Testis (tissue), 2 donors: ENCODE measurements at regions not wholly inside any gene's neighbourhood (a gene's known extent, or its start where the extent isn't known, plus 50 kb on each side); places are given as distances from the start of the nearest gene placed in this dataset.

ENCODE experiments used
- DNase-seq: peaks from one replicate; pipeline ENCODE4 v3.0.0-alpha.2; 2019
- H3K27ac ChIP-seq, 2 donors: fragments of 200-600 bp; sonication (generic); one replicate each; pipeline ENCODE4 v1.5.1; 2019
- H3K27me3 ChIP-seq: fragments of 200-600 bp; sonication (generic); one replicate; pipeline ENCODE4 v1.5.1; 2019
- H3K36me3 ChIP-seq: fragments of 200-600 bp; sonication (generic); one replicate; pipeline ENCODE4 v1.5.1; 2017; ENCODE audit warnings: low read depth; ENCODE audit errors: missing control alignments
- H3K4me1 ChIP-seq: fragments of 200-600 bp; sonication (generic); one replicate; pipeline ENCODE4 v1.5.1; 2019
- H3K4me3 ChIP-seq, 2 donors: fragments of 200-600 bp; sonication (generic); one replicate each; pipeline ENCODE4 v1.5.1; 2017 to 2019
- H3K9me3 ChIP-seq: fragments of 200-600 bp; sonication (generic); one replicate; pipeline ENCODE4 v1.5.1; 2017
- CTCF ChIP-seq, 3 experiments: fragments of 450-650 bp in 2 of 3; fragments of 200-600 bp in 1 of 3; sonication (generic) in 1 of 3; IDR thresholded peaks; one replicate each; pipeline ENCODE4 v1.5.1; 2016 to 2019; ENCODE audit warnings: antibody characterized with exemption in 3 of 3, mild to moderate bottlenecking in 2 of 3, moderate library complexity in 1 of 3
- POLR2A ChIP-seq: fragments of 450-650 bp; IDR thresholded peaks from one replicate; pipeline ENCODE4 v1.6.1; 2017; ENCODE audit warnings: antibody characterized with exemption, mild to moderate bottlenecking, moderate library complexity
- WGBS, 2 donors: methylation state at CpG; one replicate each; pipeline ENCODE4 v1.1.5; 2018; 5-methylcytosine and 5-hydroxymethylcytosine counted together
- intact Hi-C: fragments of 100-400 bp; cut with DNase I; formaldehyde crosslinking; loops from one replicate; pipeline ENCODE4 v1.15.1; 2023; ENCODE audit warnings: low total_unique reads

- intact Hi-C loops: no loop called here
- Histone ChIP-seq H3K9me3 (no peaks in the 10 kb centered on the region), H3K4me1 (no peaks in the 10 kb centered on the region), H3K27me3 (no peaks in the 10 kb centered on the region), H3K36me3 (no peaks in the 10 kb centered on the region), H3K4me3 (no peak overlapping the region), H3K27ac (no peak overlapping the region)
- DNase-seq: no peak
- TF ChIP-seq CTCF (IDR thresholded peaks at IDR 0.05) (no peak), POLR2A (no peak)
Observed at GRCh38 chr3:106065831-106066230, 197.0 kb upstream of the CBLB start.

- Histone ChIP-seq H3K36me3 (no peaks in the 10 kb centered on the region), H3K9me3 (no peaks in the 10 kb centered on the region), H3K4me1 (no peaks in the 10 kb centered on the region), H3K27me3 (no peaks in the 10 kb centered on the region), H3K4me3 (no peak overlapping the region), H3K27ac (no peak overlapping the region)
- TF ChIP-seq CTCF (IDR thresholded peaks at IDR 0.05) (no peak), POLR2A (no peak)
- DNase-seq: no peak
- intact Hi-C loops: no loop called here
- 70 to 87% methylated on average over 3 of the region's 3 CpGs for WGBS, 2 donors
Observed at GRCh38 chr3:106067711-106068110, 198.9 kb upstream of the CBLB start.

GRCh38 chr3:106068381-106068780 lies 199.6 kb upstream of the CBLB start:
- Histone ChIP-seq H3K27me3 (no peaks in the 10 kb centered on the region), H3K27ac (no peak overlapping the region), H3K36me3 (no peaks in the 10 kb centered on the region), H3K9me3 (no peaks in the 10 kb centered on the region), H3K4me1 (no peaks in the 10 kb centered on the region), H3K4me3 (no peak overlapping the region)
- intact Hi-C loops: no loop called here
- no peak for DNase-seq
- TF ChIP-seq CTCF (IDR thresholded peaks at IDR 0.05): no peak
- no peak for TF ChIP-seq POLR2A
- 54 to 72% methylated on average over 1 of the region's 1 CpG for WGBS, 2 donors

DNA sequence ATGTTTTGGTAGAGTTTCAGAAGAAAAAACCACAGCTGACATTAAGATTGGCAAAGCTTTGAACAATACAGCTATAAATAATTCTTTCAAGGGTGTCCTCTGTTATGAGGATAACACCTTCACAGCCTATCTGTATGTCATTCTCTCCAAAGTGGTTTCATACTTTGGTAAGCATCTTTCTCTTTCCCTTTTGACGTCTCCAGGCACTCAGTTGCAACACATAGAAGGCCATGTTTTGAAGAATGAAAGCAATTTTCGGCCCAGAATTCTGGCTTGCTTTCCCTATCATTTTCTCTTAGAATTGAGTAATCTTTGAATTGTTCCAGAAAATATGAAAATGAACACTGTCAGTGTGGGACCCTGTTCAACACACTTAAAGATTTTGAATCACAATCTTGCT lies 200.0 kb upstream of the CBLB start:
- no peak for TF ChIP-seq POLR2A
- Histone ChIP-seq H3K27ac (no peak overlapping the region), H3K9me3 (no peaks in the 10 kb centered on the region), H3K4me3 (no peak overlapping the region), H3K4me1 (no peaks in the 10 kb centered on the region), H3K27me3 (no peaks in the 10 kb centered on the region), H3K36me3 (no peaks in the 10 kb centered on the region)
- intact Hi-C loops: no loop called here
- no peak for DNase-seq
- WGBS, 2 donors: 68 to 70% methylated on average over 2 of the region's 2 CpGs

- 58 to 63% methylated on average over 3 of the region's 3 CpGs for WGBS, 2 donors
- Histone ChIP-seq H3K27me3 (no peaks in the 10 kb centered on the region), H3K27ac (no peak overlapping the region), H3K4me1 (no peaks in the 10 kb centered on the region), H3K36me3 (no peaks in the 10 kb centered on the region), H3K4me3 (no peak overlapping the region), H3K9me3 (no peaks in the 10 kb centered on the region)
- no peak for DNase-seq
- intact Hi-C loops: no loop called here
- TF ChIP-seq CTCF (IDR thresholded peaks at IDR 0.05) (no peak), POLR2A (no peak)
Observed at GRCh38 chr3:106070187-106070586, 201.4 kb upstream of the CBLB start.
